Fibroblast of villous mesenchyme (primary cell): ENCODE measurements at regions not wholly inside any gene's neighbourhood (a gene's known extent, or its start where the extent isn't known, plus 50 kb on each side); places are given as distances from the start of the nearest gene placed in this dataset.
A peak's percentile ranks its signal among the peaks of the same experiment; 100 is the strongest.
"Not testable (repeated sequence)": the region's sequence is repeated elsewhere in the genome, so short reads cannot be mapped to it uniquely, and the experiment has no call there.

Source experiments
- DNase-seq: peaks from one replicate; pipeline ENCODE4 v3.0.0-alpha.2; 2010; ENCODE audit warnings: low read depth
- H3K4me3 ChIP-seq: 2 replicates; pipeline ENCODE4 v1.5.1; 2011; ENCODE audit warnings: low read depth, mild to moderate bottlenecking, low read length
- CTCF ChIP-seq: IDR thresholded peaks from 2 replicates; pipeline ENCODE4 v1.5.1; 2012; ENCODE audit warnings: low read depth, mild to moderate bottlenecking, low read length; ENCODE audit not compliant: insufficient read depth

- no peak overlapping the region for H3K4me3 ChIP-seq
- TF ChIP-seq CTCF, result no peak
- no peak for DNase-seq
Measured at GRCh38 chr7:130955565-130955919, 221.5 kb upstream of the KLF14 start.

- no peak overlapping the region for H3K4me3 ChIP-seq
- TF ChIP-seq CTCF, result no peak
- DNase-seq, result no peak
Measured at GRCh38 chr7:130956417-130957136, 222.6 kb upstream of the KLF14 start.

- H3K4me3 ChIP-seq, result no peak overlapping the region
- no peak for TF ChIP-seq CTCF
- no peak for DNase-seq
Measured at GRCh38 chr7:130957137-130957513, 223.1 kb upstream of the KLF14 start.

GRCh38 chr7:130957722-130958435, 223.9 kb upstream of the KLF14 start:
- not testable (repeated sequence) for DNase-seq, H3K4me3 ChIP-seq

GRCh38 chr7:130958846-130959245, 224.8 kb upstream of the KLF14 start:
- H3K4me3 ChIP-seq, result no peak overlapping the region
- no peak for TF ChIP-seq CTCF
- no peak for DNase-seq

- peak overlapping the region; percentile 42 for H3K4me3 ChIP-seq
- DNase-seq, result peak; percentile 70
- peak; percentile 51 for TF ChIP-seq CTCF
Measured at GRCh38 chr7:130959743-130960207, 225.8 kb upstream of the KLF14 start.

GRCh38 chr7:130960208-130960988, 226.4 kb upstream of the KLF14 start:
- peak; percentile 98 for DNase-seq
- TF ChIP-seq CTCF, result no peak
- H3K4me3 ChIP-seq, result peak overlapping the region; percentile 49
